Activated T-helper 17 cell treated with anti-CD3 and anti-CD28 coated beads, Interleukin-2, amount 50 U/mL, for 72 hours (primary cell): ENCODE measurements at regions not wholly inside any gene's neighbourhood (a gene's known extent, or its start where the extent isn't known, plus 50 kb on each side); places are given as distances from the start of the nearest gene placed in this dataset.
"Not testable (repeated sequence)": the region's sequence is repeated elsewhere in the genome, so short reads cannot be mapped to it uniquely, and the experiment has no call there.

ENCODE experiments used
- ATAC-seq: fragments of 150-1000 bp; cut with Tn5 transposase; replicated peaks from 2 replicates; pipeline ENCODE4 v1.10.0; 2021; ENCODE audit warnings: mild to moderate bottlenecking, moderate library complexity
- H3K27ac Mint-ChIP-seq: one replicate; pipeline ENCODE4 v1.8.0; 2022; ENCODE audit warnings: mixed read lengths
- H3K27me3 Mint-ChIP-seq: one replicate; pipeline ENCODE4 v1.8.0; 2022; ENCODE audit warnings: mixed read lengths
- H3K36me3 Mint-ChIP-seq: one replicate; pipeline ENCODE4 v1.8.0; 2022; ENCODE audit warnings: low read depth, mild to moderate bottlenecking, mixed read lengths
- H3K4me1 Mint-ChIP-seq: one replicate; pipeline ENCODE4 v1.8.0; 2022; ENCODE audit warnings: mixed read lengths
- H3K4me3 Mint-ChIP-seq: one replicate; pipeline ENCODE4 v1.8.0; 2022; ENCODE audit warnings: mild to moderate bottlenecking, mixed read lengths
- H3K9me3 Mint-ChIP-seq: one replicate; pipeline ENCODE4 v1.8.0; 2022; ENCODE audit warnings: mixed read lengths

DNA sequence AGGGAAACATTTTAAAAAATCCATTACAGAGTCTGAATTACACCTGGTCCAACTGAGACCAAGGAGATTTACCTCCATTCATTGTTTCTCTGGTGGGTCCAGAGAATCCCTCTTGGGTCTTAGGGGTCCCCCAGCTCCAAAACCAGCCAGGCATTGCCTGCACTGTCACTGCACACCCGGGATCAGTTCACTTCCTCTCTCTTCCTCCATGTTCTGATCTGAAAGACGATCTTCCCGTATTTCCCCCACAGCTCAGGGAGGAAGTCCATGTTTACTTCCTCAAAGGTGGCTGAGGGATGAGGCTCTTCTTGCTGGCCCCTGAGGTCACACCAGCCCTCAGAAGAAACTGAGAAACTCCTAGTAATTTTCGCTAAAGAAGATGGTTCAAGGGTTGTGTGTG is 159.7 kb downstream of the BMP7 start:
- Mint-ChIP-seq H3K4me3 (no peak overlapping the region), H3K27ac (no peak overlapping the region), H3K4me1 (no peaks in the 10 kb centered on the region), H3K36me3 (no peaks in the 10 kb centered on the region), H3K27me3 (peaks cover 16% of the 10 kb centered on the region), H3K9me3 (peaks cover 3% of the 10 kb centered on the region)
- ATAC-seq, result no peak

GRCh38 chr20:57107208-57107607 is 159.2 kb downstream of the BMP7 start:
- no peak overlapping the region for H3K27ac Mint-ChIP-seq
- no peak for ATAC-seq
- H3K9me3 Mint-ChIP-seq, result peaks cover 3% of the 10 kb centered on the region
- no peaks in the 10 kb centered on the region for H3K36me3 Mint-ChIP-seq
- no peak overlapping the region for H3K4me3 Mint-ChIP-seq
- H3K4me1 Mint-ChIP-seq, result no peaks in the 10 kb centered on the region
- peaks cover 13% of the 10 kb centered on the region for H3K27me3 Mint-ChIP-seq

DNA sequence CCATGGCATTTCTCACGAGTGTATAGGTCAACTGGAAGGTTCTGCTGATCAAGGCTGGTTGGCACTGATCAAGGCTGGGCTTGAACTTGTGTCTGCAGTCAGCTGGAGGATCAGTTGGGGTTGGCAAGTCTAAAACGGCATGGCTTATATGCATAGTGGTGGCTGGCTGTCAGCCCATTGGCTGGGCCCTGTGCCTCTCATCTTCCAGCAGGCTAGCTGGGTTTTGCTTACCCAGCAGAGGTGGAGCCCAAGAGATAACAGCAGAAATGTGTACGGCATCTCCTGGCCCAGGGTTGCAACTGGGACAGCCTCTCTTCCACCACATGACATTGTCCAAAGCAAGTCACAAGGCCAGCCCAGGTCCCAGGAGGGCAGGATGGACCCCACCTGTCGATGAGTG is 158.2 kb downstream of the BMP7 start:
- Mint-ChIP-seq H3K4me1 (no peaks in the 10 kb centered on the region), H3K9me3 (peaks cover 3% of the 10 kb centered on the region), H3K27ac (no peak overlapping the region), H3K27me3 (peaks cover 13% of the 10 kb centered on the region), H3K4me3 (no peak overlapping the region), H3K36me3 (no peaks in the 10 kb centered on the region)
- ATAC-seq, result no peak

DNA sequence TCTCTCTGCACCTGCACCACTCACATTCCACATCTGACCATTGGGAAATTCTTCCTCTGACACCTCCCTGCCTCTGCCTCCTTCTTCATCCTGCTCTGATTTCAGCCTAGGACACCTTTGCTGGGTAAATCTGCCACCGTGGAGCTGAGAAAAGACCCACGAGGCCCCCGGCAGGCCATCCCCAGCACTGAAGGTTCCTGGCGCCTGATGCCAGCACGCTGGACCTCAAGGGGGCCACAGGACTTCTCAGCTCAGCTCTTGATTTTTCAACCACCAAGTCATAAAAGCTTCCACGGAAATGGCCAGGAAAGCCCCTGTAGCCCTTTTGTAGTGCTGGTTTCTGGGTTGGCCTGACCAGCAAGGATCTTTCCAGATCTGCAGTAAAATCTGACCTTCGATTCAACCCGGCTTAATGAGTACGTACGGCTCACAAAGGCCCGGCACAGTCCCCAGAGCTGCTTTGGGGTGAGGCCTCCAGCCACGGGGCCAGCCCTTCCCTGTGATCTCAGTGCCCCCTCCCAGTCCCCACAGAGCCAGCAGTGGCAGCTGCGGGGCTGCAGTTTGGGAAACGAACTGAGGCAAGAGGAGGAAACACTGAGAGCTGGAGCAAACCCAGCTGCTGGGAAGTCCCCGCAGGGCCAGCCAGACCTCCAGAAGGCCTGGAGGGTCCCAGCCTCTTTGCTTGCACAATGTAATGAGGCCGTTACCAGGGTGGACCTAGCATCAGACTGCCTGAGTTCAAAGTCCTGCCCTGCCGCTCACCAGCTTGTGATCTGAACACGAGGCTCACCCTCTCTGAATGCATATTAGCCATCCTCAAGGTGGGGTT is 157.5 kb downstream of the BMP7 start:
- peaks cover 16% of the 10 kb centered on the region for H3K27me3 Mint-ChIP-seq
- no peak for ATAC-seq

GRCh38 chr20:57109571-57109953 is 156.9 kb downstream of the BMP7 start:
- Mint-ChIP-seq H3K4me1 (no peaks in the 10 kb centered on the region), H3K27me3 (peaks cover 13% of the 10 kb centered on the region), H3K36me3 (no peaks in the 10 kb centered on the region), H3K27ac (no peak overlapping the region), H3K9me3 (peaks cover 3% of the 10 kb centered on the region), H3K4me3 (no peak overlapping the region)
- no peak for ATAC-seq

More for the DNA sequence above, 157.5 kb downstream of the BMP7 start:
- Mint-ChIP-seq H3K4me3 (no peak overlapping the region), H3K36me3 (no peaks in the 10 kb centered on the region), H3K27ac (no peak overlapping the region), H3K4me1 (no peaks in the 10 kb centered on the region), H3K9me3 (peaks cover 3% of the 10 kb centered on the region)

DNA sequence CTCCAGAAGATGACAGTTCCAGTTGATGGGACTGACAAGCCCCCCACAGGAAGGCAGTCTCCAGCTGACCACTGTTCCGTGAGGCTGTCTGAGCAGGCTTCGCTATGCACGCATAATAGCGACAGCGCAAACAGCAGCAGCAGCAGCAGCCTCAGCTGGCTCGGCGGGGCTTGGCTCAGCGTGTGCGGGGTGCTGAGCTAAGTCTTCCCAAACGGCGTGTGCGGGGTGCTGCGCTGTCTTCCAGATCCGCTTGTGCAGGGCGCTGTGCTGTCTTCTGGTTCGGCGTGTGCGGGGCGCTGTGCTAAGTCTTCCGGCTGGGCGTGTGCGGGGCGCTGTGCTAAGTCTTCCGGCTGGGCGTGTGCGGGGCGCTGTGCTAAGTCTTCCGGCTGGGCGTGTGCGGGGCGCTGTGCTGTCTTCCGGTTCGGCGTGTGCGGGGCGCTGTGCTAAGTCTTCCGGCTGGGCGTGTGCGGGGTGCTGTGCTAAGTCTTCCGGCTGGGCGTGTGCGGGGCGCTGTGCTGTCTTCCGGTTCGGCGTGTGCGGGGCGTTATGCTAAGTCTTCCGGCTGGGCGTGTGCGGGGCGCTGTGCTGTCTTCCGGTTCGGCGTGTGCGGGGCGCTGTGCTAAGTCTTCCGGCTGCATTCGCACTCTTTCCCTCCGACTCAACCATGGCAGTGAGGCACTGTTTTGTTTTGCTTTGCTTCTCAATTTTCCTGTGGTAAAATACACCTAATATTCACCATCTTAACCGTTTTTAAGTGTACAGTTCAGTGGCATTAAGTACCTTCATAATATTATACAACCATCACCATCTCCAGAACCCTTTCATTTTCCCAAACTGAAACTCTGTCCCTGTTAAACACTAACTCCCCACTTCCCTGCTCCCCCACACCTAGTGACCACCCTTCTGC is 156.1 kb downstream of the BMP7 start:
- not testable (repeated sequence) for H3K36me3 Mint-ChIP-seq, ATAC-seq, H3K4me1 Mint-ChIP-seq, H3K9me3 Mint-ChIP-seq, H3K4me3 Mint-ChIP-seq, H3K27ac Mint-ChIP-seq
- H3K27me3 Mint-ChIP-seq, result peaks cover 13% of the 10 kb centered on the region

GRCh38 chr20:57111028-57111373 is 155.4 kb downstream of the BMP7 start:
- H3K4me1 Mint-ChIP-seq, result no peaks in the 10 kb centered on the region
- ATAC-seq, result no peak
- peaks cover 3% of the 10 kb centered on the region for H3K9me3 Mint-ChIP-seq
- no peak overlapping the region for H3K4me3 Mint-ChIP-seq
- H3K27me3 Mint-ChIP-seq, result peaks cover 13% of the 10 kb centered on the region
- no peak overlapping the region for H3K27ac Mint-ChIP-seq
- no peaks in the 10 kb centered on the region for H3K36me3 Mint-ChIP-seq

- ATAC-seq, result no peak
- no peaks in the 10 kb centered on the region for H3K4me1 Mint-ChIP-seq
- no peaks in the 10 kb centered on the region for H3K9me3 Mint-ChIP-seq
- H3K4me3 Mint-ChIP-seq, result no peak overlapping the region
- H3K27me3 Mint-ChIP-seq, result peaks cover 9% of the 10 kb centered on the region
- H3K36me3 Mint-ChIP-seq, result no peaks in the 10 kb centered on the region
- H3K27ac Mint-ChIP-seq, result no peak overlapping the region
Observed at GRCh38 chr20:57112448-57112847, 154.0 kb downstream of the BMP7 start.

GRCh38 chr20:57114290-57115005 is 152.0 kb downstream of the BMP7 start:
- Mint-ChIP-seq H3K4me3 (no peak overlapping the region), H3K9me3 (no peaks in the 10 kb centered on the region), H3K27me3 (peaks cover 5% of the 10 kb centered on the region), H3K4me1 (no peaks in the 10 kb centered on the region), H3K36me3 (no peaks in the 10 kb centered on the region), H3K27ac (no peak overlapping the region)
- ATAC-seq, result no peak

DNA sequence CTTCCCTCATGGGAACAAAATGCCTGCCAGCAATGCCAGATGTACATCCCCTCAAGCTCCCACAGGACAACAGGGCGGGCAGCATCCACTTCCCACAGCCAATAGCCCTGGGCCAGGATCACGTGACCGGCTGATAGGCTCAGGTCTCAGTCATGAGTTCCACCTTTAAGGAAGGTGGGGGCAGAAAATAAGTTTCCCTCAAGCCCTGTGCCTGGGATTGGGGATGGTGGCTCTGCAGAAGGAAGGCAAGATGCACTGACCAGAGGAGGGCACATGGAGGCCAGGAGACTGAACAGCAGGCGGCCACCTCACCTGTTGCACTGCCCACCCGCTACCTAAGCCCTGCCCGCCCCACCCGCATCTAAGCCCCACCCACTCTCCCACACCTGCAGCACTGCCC is 149.1 kb downstream of the BMP7 start:
- H3K4me1 Mint-ChIP-seq, result no peaks in the 10 kb centered on the region
- no peaks in the 10 kb centered on the region for H3K36me3 Mint-ChIP-seq
- no peak for ATAC-seq
- peaks cover 5% of the 10 kb centered on the region for H3K27me3 Mint-ChIP-seq
- H3K27ac Mint-ChIP-seq, result no peak overlapping the region
- H3K4me3 Mint-ChIP-seq, result no peak overlapping the region
- H3K9me3 Mint-ChIP-seq, result no peaks in the 10 kb centered on the region

GRCh38 chr20:57118107-57118769 is 148.2 kb downstream of the BMP7 start:
- Mint-ChIP-seq H3K4me1 (no peaks in the 10 kb centered on the region), H3K27me3 (peaks cover 5% of the 10 kb centered on the region), H3K9me3 (no peaks in the 10 kb centered on the region), H3K4me3 (no peak overlapping the region), H3K36me3 (no peaks in the 10 kb centered on the region), H3K27ac (no peak overlapping the region)
- no peak for ATAC-seq
